SK-N-SH (cell line): ENCODE measurements at regions not wholly inside any gene's neighbourhood (a gene's known extent, or its start where the extent isn't known, plus 50 kb on each side); places are given as distances from the start of the nearest gene placed in this dataset.

Source experiments
- CTCF ChIA-PET: fragments of 300-600, 350-600 bp; formaldehyde crosslinking; extraction: SDS; loops from one replicate; lab custom pipeline; 2021; lab: Yijun Ruan, JAX
- POLR2A ChIA-PET: fragments of 350-600 bp; sonication (Branson Sonifier 250); formaldehyde crosslinking; extraction: SDS; loops from one replicate; lab custom pipeline; 2020; ENCODE audit warnings: antibody characterized with exemption, inconsistent platforms; lab: Yijun Ruan, JAX
- DNase-seq: peaks from one replicate; pipeline ENCODE4 v3.0.0; 2012
- H2AFZ ChIP-seq: fragments of 200-600 bp; sonication (generic); 2 replicates; pipeline ENCODE4 v1.8.1; 2016; ENCODE audit warnings: antibody characterized with exemption, mild to moderate bottlenecking, low read depth
- H3F3A ChIP-seq: fragments of 200-600 bp; sonication (generic); replicated peaks from 2 replicates; pipeline ENCODE3; 2016; ENCODE audit warnings: antibody characterized with exemption, mild to moderate bottlenecking; ENCODE audit not compliant: insufficient read depth
- H3K27ac ChIP-seq, 2 experiments: fragments of 200-500 bp in 1 of 2; fragments of 200-600 bp in 1 of 2; sonication (Bioruptor generic) in 1 of 2; sonication (generic), shearing (Covaris generic) in 1 of 2; 2 replicates each; pipeline versions ENCODE4 v1.5.1 to v1.6.1; 2014 to 2016; ENCODE audit warnings: low read depth in 2 of 2, inconsistent platforms in 1 of 2, low read length in 1 of 2, mild to moderate bottlenecking in 1 of 2, mixed read lengths in 1 of 2
- H3K27me3 ChIP-seq: fragments of 200-600 bp; sonication (generic), shearing (Covaris generic); 2 replicates; pipeline ENCODE4 v1.6.1; 2016; ENCODE audit warnings: mixed run types; ENCODE audit not compliant: insufficient read depth
- H3K36me3 ChIP-seq, 2 experiments: fragments of 200-500 bp in 1 of 2; fragments of 200-600 bp in 1 of 2; sonication (Bioruptor generic) in 1 of 2; sonication (generic) in 1 of 2; replicated peaks in 1 of 2; 2 replicates each; pipeline versions ENCODE3 to v1.5.1; 2014 to 2016; ENCODE audit warnings: low read length in 1 of 2, mild to moderate bottlenecking in 1 of 2; ENCODE audit not compliant: insufficient read depth in 2 of 2, control insufficient read depth in 1 of 2
- H3K4me1 ChIP-seq, 2 experiments: fragments of 200-500 bp in 1 of 2; fragments of 200-600 bp in 1 of 2; sonication (Bioruptor generic) in 1 of 2; sonication (generic), shearing (Covaris generic) in 1 of 2; 2 replicates each; pipeline versions ENCODE4 v1.5.1 to v1.6.1; 2014 to 2016; ENCODE audit warnings: low read depth in 1 of 2, low read length in 1 of 2, mixed run types in 1 of 2; ENCODE audit not compliant: insufficient read depth in 2 of 2, control insufficient read depth in 1 of 2
- H3K4me2 ChIP-seq: fragments of 200-600 bp; sonication (generic), shearing (Covaris generic); 2 replicates; pipeline ENCODE4 v1.6.1; 2017; ENCODE audit warnings: mixed run types
- H3K4me3 ChIP-seq, 2 experiments: fragments of 200-500 bp in 1 of 2; fragments of 200-600 bp in 1 of 2; sonication (Bioruptor generic) in 1 of 2; sonication (generic), shearing (Covaris generic) in 1 of 2; 2 replicates each; pipeline versions ENCODE4 v1.5.1 to v1.8.1; 2014 to 2016; ENCODE audit warnings: low read depth in 2 of 2, inconsistent platforms in 1 of 2, low read length in 1 of 2, mild to moderate bottlenecking in 1 of 2, mixed read lengths in 1 of 2, moderate library complexity in 1 of 2
- H3K79me2 ChIP-seq: fragments of 200-600 bp; sonication (generic); 2 replicates; pipeline ENCODE4 v1.8.1; 2017; ENCODE audit warnings: mild to moderate bottlenecking; ENCODE audit not compliant: insufficient read depth
- H3K9ac ChIP-seq: fragments of 200-600 bp; sonication (generic); 2 replicates; pipeline ENCODE4 v1.6.1; 2017; ENCODE audit warnings: mixed run types
- H3K9me2 ChIP-seq: fragments of 200-600 bp; sonication (generic); 2 replicates; pipeline ENCODE4 v1.6.1; 2017; ENCODE audit warnings: mixed run types
- H3K9me3 ChIP-seq: fragments of 200-600 bp; sonication (generic); 2 replicates; pipeline ENCODE4 v1.6.1; 2017; ENCODE audit warnings: mixed run types, mild to moderate bottlenecking, moderate library complexity
- H4K20me1 ChIP-seq: fragments of 200-600 bp; sonication (generic); 2 replicates; pipeline ENCODE4 v1.6.1; 2017; ENCODE audit warnings: mild to moderate bottlenecking, mixed run types; ENCODE audit not compliant: insufficient read depth
- ELF1 ChIP-seq: IDR thresholded peaks from 2 replicates; pipeline ENCODE4 v1.4.0; 2012
- MAX ChIP-seq: IDR thresholded peaks from 2 replicates; pipeline ENCODE4 v1.4.0; 2012; ENCODE audit warnings: low read depth
- MXI1 ChIP-seq: IDR thresholded peaks from 2 replicates; pipeline ENCODE4 v1.6.1; 2012; ENCODE audit warnings: mild to moderate bottlenecking, low read depth, low read length, improper control_type of control experiment
- REST ChIP-seq: IDR thresholded peaks from 2 replicates; pipeline ENCODE4 v1.6.1; 2012; ENCODE audit warnings: mild to moderate bottlenecking, low read depth, low read length, moderate library complexity
- RXRA ChIP-seq: IDR thresholded peaks from 2 replicates; pipeline ENCODE4 v1.4.0; 2012; ENCODE audit warnings: low read depth, mild to moderate bottlenecking, borderline replicate concordance
- TCF12 ChIP-seq: IDR thresholded peaks from 2 replicates; pipeline ENCODE4 v1.4.0; 2012
- YY1 ChIP-seq: IDR thresholded peaks from 2 replicates; pipeline ENCODE4 v1.4.0; 2012; ENCODE audit warnings: low read depth, mild to moderate bottlenecking
- WGBS: methylation state at CpG from one replicate; pipeline ENCODE4 v1.1.6; 2017; ENCODE audit warnings: low lambda C conversion rate; 5-methylcytosine and 5-hydroxymethylcytosine counted together
- TF ChIP-seq, protein P1 (sequence below): fragments of 200-600 bp; sonication (generic); IDR thresholded peaks from 2 replicates; pipeline ENCODE4 v1.6.1; 2017; ENCODE audit warnings: antibody characterized with exemption, mild to moderate bottlenecking, moderate library complexity

- no peak overlapping the region for H3K4me3 ChIP-seq
- no peaks in the 10 kb centered on the region for H4K20me1 ChIP-seq
- H2AFZ ChIP-seq = no peak overlapping the region
- no peak for DNase-seq
- POLR2A ChIA-PET = no interaction called here
- H3K4me2 ChIP-seq = no peak overlapping the region
- WGBS = 39% methylated on average over 9 of the region's 14 CpGs
- H3K27me3 ChIP-seq = no peaks in the 10 kb centered on the region
- no peak overlapping the region for H3K27ac ChIP-seq
- no peaks in the 10 kb centered on the region for H3K36me3 ChIP-seq
- H3K9me2 ChIP-seq = no peaks in the 10 kb centered on the region
- no peaks in the 10 kb centered on the region for H3K4me1 ChIP-seq
- CTCF ChIA-PET = interaction anchor here (0.6 kb wide), 1 partner anchor 224 kb away, joined by 3 read pairs; no protein-coding TSS in a partner anchor
- no peak for TF ChIP-seq MXI1
- H3F3A ChIP-seq = no peaks in the 10 kb centered on the region
- H3K79me2 ChIP-seq = no peaks in the 10 kb centered on the region
- no peak overlapping the region for H3K9ac ChIP-seq
- H3K9me3 ChIP-seq = no peaks in the 10 kb centered on the region
These were observed 238.4 kb downstream of the BRD1 start for GRCh38 chr22:49589301-49589700.

DNA sequence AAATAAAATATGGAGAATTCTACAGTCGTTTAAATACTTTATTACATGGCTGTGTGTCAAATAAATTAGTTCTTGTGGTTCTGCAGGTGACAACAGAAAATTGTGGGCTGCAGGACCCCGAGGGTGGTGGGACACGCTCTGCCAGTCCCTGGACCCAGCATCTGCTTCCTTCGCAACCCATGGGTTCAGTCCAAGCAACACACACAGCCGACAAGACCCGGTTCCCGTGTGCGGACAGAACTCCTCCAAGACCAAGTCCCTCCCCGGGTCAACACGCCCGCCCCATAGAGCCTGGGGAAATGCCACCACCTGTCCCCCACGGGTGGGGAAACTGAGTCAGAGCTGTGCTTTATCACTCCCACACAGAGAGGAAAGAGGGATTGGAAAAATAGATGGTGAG is 238.9 kb downstream of the BRD1 start:
- H3K27ac ChIP-seq = no peak overlapping the region
- no peak overlapping the region for H3K4me2 ChIP-seq
- DNase-seq = no peak
- no peak for TF ChIP-seq TCF12
- TF ChIP-seq YY1 = no peak
- TF ChIP-seq, protein P1, sequence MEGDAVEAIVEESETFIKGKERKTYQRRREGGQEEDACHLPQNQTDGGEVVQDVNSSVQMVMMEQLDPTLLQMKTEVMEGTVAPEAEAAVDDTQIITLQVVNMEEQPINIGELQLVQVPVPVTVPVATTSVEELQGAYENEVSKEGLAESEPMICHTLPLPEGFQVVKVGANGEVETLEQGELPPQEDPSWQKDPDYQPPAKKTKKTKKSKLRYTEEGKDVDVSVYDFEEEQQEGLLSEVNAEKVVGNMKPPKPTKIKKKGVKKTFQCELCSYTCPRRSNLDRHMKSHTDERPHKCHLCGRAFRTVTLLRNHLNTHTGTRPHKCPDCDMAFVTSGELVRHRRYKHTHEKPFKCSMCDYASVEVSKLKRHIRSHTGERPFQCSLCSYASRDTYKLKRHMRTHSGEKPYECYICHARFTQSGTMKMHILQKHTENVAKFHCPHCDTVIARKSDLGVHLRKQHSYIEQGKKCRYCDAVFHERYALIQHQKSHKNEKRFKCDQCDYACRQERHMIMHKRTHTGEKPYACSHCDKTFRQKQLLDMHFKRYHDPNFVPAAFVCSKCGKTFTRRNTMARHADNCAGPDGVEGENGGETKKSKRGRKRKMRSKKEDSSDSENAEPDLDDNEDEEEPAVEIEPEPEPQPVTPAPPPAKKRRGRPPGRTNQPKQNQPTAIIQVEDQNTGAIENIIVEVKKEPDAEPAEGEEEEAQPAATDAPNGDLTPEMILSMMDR = no peak
- TF ChIP-seq REST = no peak
- no peak for TF ChIP-seq MAX
- no peak for TF ChIP-seq RXRA
- TF ChIP-seq ELF1 = no peak
- ChIA-PET CTCF (no interaction called here), POLR2A (no interaction called here)
- no peak overlapping the region for H3K9ac ChIP-seq
- H3K36me3 ChIP-seq = no peaks in the 10 kb centered on the region
- H3K9me3 ChIP-seq = no peaks in the 10 kb centered on the region
- H3F3A ChIP-seq = no peaks in the 10 kb centered on the region
- H3K27me3 ChIP-seq = no peaks in the 10 kb centered on the region
- WGBS = 26% methylated on average over 8 of the region's 12 CpGs
- H3K4me3 ChIP-seq = no peak overlapping the region
- H3K4me1 ChIP-seq = no peaks in the 10 kb centered on the region
- no peaks in the 10 kb centered on the region for H4K20me1 ChIP-seq
- no peaks in the 10 kb centered on the region for H3K79me2 ChIP-seq
- H2AFZ ChIP-seq = no peak overlapping the region
- no peaks in the 10 kb centered on the region for H3K9me2 ChIP-seq
